Caco-2 (cell line): ENCODE measurements at regions not wholly inside any gene's neighbourhood (a gene's known extent, or its start where the extent isn't known, plus 50 kb on each side); places are given as distances from the start of the nearest gene placed in this dataset.

Experiments used
- BruUV-seq: library from RNA; stranded (reverse); fragments of 400-500 nt; replicated peaks from 2 replicates; lab custom pipeline; 2021; lab: Mats Ljungman, UMichigan
- CTCF ChIA-PET: fragments of 300-600 bp; sonication (Branson Sonifier 250); formaldehyde crosslinking; loops from one replicate; lab custom pipeline; 2022; ENCODE audit warnings: antibody characterized with exemption; lab: Charles Lee
- POLR2A ChIA-PET: fragments of 300-600 bp; sonication (Branson Sonifier 250); formaldehyde crosslinking; loops from one replicate; lab custom pipeline; 2022; ENCODE audit warnings: antibody characterized with exemption; lab: Charles Lee
- DNase-seq, 2 experiments: peaks; one replicate each; pipeline versions ENCODE4 v3.0.0 to v3.0.0-alpha.2; 2020 to 2022
- H3K27me3 ChIP-seq: replicated peaks from 2 replicates; pipeline ENCODE4 v1.6.0; 2011; ENCODE audit warnings: low read length; ENCODE audit not compliant: control insufficient read depth, insufficient read depth
- H3K36me3 ChIP-seq: 2 replicates; pipeline ENCODE4 v1.5.1; 2011; ENCODE audit warnings: low read length; ENCODE audit not compliant: control insufficient read depth, insufficient read depth
- H3K4me1 ChIP-seq: fragments of 250-450 bp; sonication (Bioruptor Pico); 2 replicates; pipeline ENCODE4 v1.5.1; 2020; ENCODE audit warnings: mild to moderate bottlenecking
- H3K4me3 ChIP-seq: 2 replicates; pipeline ENCODE4 v1.5.1; 2011; ENCODE audit warnings: low read depth, mild to moderate bottlenecking, control low read depth, low read length
- H3K9me3 ChIP-seq: fragments of 250-450 bp; sonication (Bioruptor Pico); 2 replicates; pipeline ENCODE4 v1.5.1; 2020; ENCODE audit warnings: mild to moderate bottlenecking, moderate library complexity
- H3K27ac Mint-ChIP-seq: one replicate; pipeline ENCODE4 v1.8.0; 2022; ENCODE audit warnings: mixed read lengths; ENCODE audit not compliant: unreplicated experiment
- H3K27me3 Mint-ChIP-seq: one replicate; pipeline ENCODE4 v1.8.0; 2022; ENCODE audit warnings: mixed read lengths; ENCODE audit not compliant: insufficient read depth, unreplicated experiment
- H3K36me3 Mint-ChIP-seq: one replicate; pipeline ENCODE4 v1.8.0; 2022; ENCODE audit warnings: mild to moderate bottlenecking, mixed read lengths; ENCODE audit not compliant: insufficient read depth, unreplicated experiment
- H3K4me1 Mint-ChIP-seq: one replicate; pipeline ENCODE4 v1.8.0; 2022; ENCODE audit warnings: low read depth, mixed read lengths; ENCODE audit not compliant: unreplicated experiment
- H3K4me3 Mint-ChIP-seq: one replicate; pipeline ENCODE4 v1.8.0; 2022; ENCODE audit warnings: mild to moderate bottlenecking, moderate library complexity, mixed read lengths; ENCODE audit not compliant: unreplicated experiment
- H3K9me3 Mint-ChIP-seq: one replicate; pipeline ENCODE4 v1.8.0; 2022; ENCODE audit warnings: mixed read lengths; ENCODE audit not compliant: unreplicated experiment
- intact Hi-C: fragments of 100-400 bp; cut with micrococcal nuclease; formaldehyde crosslinking; loops from one replicate; pipeline ENCODE4 v1.10.0; 2022; ENCODE audit not compliant: unreplicated experiment
- TF ChIP-seq, protein P1 (sequence below), 2 experiments: fragments of 200-600 bp in 1 of 2; IDR thresholded peaks; 1 replicate in 1 of 2; 2 replicates in 1 of 2; pipeline versions ENCODE4 v1.5.1 to v1.8.0; 2011 to 2022; ENCODE audit warnings: antibody characterized with exemption in 1 of 2, control low read depth in 1 of 2, inconsistent platforms in 1 of 2, low read depth in 1 of 2, low read length in 1 of 2, mild to moderate bottlenecking in 1 of 2, moderate library complexity in 1 of 2; ENCODE audit not compliant: insufficient read depth in 1 of 2, severe bottlenecking in 1 of 2, unreplicated experiment in 1 of 2

DNA sequence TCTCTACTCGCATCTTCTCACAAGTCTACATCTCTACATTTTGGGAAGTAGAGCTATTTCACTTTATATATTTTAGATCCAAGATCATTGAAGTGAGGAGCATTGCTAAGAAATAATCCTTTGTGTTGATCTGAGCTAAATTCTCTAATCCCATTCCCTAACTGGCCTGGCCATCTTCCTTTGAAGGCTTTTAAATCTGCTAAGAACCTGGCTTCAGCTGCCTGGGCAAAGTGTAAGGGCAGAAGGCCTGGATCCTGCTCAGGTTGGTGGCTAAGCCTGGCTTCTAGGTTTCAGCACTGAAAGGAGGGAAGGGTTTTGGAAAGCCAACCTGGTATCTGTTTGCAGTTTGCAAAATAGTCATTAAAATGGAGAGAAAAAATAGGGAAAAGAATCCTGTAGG lies 167.6 kb downstream of the BRINP2 start:
- peaks cover 16% of the 10 kb centered on the region for H3K27me3 Mint-ChIP-seq
- no peak overlapping the region for H3K27ac Mint-ChIP-seq
- no peaks in the 10 kb centered on the region for H3K9me3 ChIP-seq
- H3K36me3 Mint-ChIP-seq = no peaks in the 10 kb centered on the region
- no peaks in the 10 kb centered on the region for H3K4me1 ChIP-seq
- H3K27me3 ChIP-seq = no peaks in the 10 kb centered on the region
- intact Hi-C loops = no loop called here
- H3K9me3 Mint-ChIP-seq = no peaks in the 10 kb centered on the region
- CTCF ChIA-PET = no interaction called here
- TF ChIP-seq, protein P1, sequence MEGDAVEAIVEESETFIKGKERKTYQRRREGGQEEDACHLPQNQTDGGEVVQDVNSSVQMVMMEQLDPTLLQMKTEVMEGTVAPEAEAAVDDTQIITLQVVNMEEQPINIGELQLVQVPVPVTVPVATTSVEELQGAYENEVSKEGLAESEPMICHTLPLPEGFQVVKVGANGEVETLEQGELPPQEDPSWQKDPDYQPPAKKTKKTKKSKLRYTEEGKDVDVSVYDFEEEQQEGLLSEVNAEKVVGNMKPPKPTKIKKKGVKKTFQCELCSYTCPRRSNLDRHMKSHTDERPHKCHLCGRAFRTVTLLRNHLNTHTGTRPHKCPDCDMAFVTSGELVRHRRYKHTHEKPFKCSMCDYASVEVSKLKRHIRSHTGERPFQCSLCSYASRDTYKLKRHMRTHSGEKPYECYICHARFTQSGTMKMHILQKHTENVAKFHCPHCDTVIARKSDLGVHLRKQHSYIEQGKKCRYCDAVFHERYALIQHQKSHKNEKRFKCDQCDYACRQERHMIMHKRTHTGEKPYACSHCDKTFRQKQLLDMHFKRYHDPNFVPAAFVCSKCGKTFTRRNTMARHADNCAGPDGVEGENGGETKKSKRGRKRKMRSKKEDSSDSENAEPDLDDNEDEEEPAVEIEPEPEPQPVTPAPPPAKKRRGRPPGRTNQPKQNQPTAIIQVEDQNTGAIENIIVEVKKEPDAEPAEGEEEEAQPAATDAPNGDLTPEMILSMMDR (IDR thresholded peaks at IDR 0.05; ENCODE audit: insufficient read depth in 1 of 2, low read depth in 1 of 2, low read length in 1 of 2, severe bottlenecking in 1 of 2, unreplicated experiment in 1 of 2) = no peak
- no peak overlapping the region for H3K4me3 ChIP-seq
- no peaks in the 10 kb centered on the region for H3K4me1 Mint-ChIP-seq
- no TSS peak for BruUV-seq
- no peaks in the 10 kb centered on the region for H3K36me3 ChIP-seq
- POLR2A ChIA-PET = no interaction called here
- no peak for DNase-seq
- H3K4me3 Mint-ChIP-seq = no peak overlapping the region

DNA sequence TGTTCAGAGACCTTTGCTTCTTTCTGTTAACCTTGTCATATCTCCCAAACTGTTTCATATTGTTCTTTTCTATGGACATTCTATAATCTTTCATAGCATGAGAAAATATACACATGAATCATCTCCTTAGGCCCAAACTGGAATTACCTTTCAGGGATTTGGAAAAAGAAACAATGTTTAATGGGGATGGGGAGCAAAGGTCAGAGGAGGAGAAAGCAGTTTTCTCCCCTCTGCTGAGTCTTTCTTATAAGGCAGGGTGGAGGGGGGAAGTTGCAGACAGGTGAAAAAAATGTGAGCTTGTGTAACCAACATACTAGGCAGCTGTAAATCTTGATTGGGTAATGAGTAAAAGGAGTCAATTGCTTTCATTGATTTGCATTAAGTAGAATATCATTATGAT lies 164.1 kb downstream of the BRINP2 start:
- Mint-ChIP-seq H3K36me3 (no peaks in the 10 kb centered on the region), H3K9me3 (no peaks in the 10 kb centered on the region), H3K4me1 (no peaks in the 10 kb centered on the region), H3K4me3 (no peak overlapping the region), H3K27ac (no peak overlapping the region), H3K27me3 (peaks cover 6% of the 10 kb centered on the region)
- CTCF ChIA-PET = no interaction called here
- TF ChIP-seq, protein P1 (IDR thresholded peaks at IDR 0.05; ENCODE audit: insufficient read depth in 1 of 2, low read depth in 1 of 2, low read length in 1 of 2, severe bottlenecking in 1 of 2, unreplicated experiment in 1 of 2) = no peak
- intact Hi-C loops = no loop called here
- Histone ChIP-seq H3K9me3 (no peaks in the 10 kb centered on the region), H3K36me3 (no peaks in the 10 kb centered on the region), H3K4me1 (no peaks in the 10 kb centered on the region), H3K27me3 (no peaks in the 10 kb centered on the region), H3K4me3 (no peak overlapping the region)
- DNase-seq = no peak
- no TSS peak for BruUV-seq
- POLR2A ChIA-PET = no interaction called here

DNA sequence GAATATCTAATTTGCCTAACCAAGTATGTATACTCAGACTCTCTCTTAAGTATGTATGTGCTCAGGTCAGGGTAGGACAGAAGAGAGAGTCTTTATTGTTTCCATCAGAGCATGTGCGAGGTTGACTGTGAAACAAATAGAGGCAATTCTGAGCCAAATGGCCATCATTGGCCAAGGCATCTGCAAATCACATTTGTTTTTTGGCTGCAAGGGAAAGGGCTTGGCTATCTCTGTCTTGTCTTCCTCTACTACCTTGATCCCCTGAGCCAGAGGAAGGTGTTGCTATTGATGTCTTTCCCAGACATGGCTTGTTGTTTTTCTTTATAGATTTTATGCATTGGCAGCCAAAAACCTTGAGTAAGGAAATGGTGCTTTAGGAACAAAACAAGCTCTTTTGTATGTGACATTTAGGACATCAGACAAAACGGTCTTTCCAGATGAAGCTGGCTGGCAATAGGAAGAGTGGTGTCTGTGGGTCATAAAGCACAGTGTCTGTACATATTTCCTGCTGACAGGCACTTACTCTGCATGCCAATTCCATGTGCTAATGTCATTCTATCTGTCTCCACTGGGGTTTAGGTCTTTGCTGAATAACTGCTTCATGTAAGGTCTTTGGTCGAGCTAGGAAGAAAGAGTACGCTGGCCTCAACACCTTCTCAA lies 163.3 kb downstream of the BRINP2 start:
- Mint-ChIP-seq H3K4me1 (no peaks in the 10 kb centered on the region), H3K36me3 (no peaks in the 10 kb centered on the region), H3K9me3 (no peaks in the 10 kb centered on the region), H3K27ac (no peak overlapping the region), H3K4me3 (no peak overlapping the region), H3K27me3 (peaks cover 6% of the 10 kb centered on the region)
- BruUV-seq = no TSS peak
- no peaks in the 10 kb centered on the region for H3K4me1 ChIP-seq
- TF ChIP-seq, protein P1 (IDR thresholded peaks at IDR 0.05; ENCODE audit: insufficient read depth in 1 of 2, low read depth in 1 of 2, low read length in 1 of 2, severe bottlenecking in 1 of 2, unreplicated experiment in 1 of 2) = peak; percentile 9 to 14
- POLR2A ChIA-PET = no interaction called here
- H3K36me3 ChIP-seq = no peaks in the 10 kb centered on the region
- CTCF ChIA-PET = no interaction called here
- no peak for DNase-seq
- H3K9me3 ChIP-seq = no peaks in the 10 kb centered on the region
- no peak overlapping the region for H3K4me3 ChIP-seq
- H3K27me3 ChIP-seq = no peaks in the 10 kb centered on the region
- intact Hi-C loops = no loop called here
